Natural killer cell treated with Interleukin-12 subunit alpha and Interleukin-12 subunit beta and Interleukin-15 and Interleukin-18, amount 100 ng/mL, for 72 hours (primary cell): ENCODE measurements at regions not wholly inside any gene's neighbourhood (a gene's known extent, or its start where the extent isn't known, plus 50 kb on each side); places are given as distances from the start of the nearest gene placed in this dataset.

Experiments used
- ATAC-seq, 2 donors: fragments of 150-1000 bp; cut with Tn5 transposase in 1 of 2; sonication (Bioruptor Pico), chemical (Tn5 transposase) in 1 of 2; 2 replicates each; pipeline ENCODE4 v1.10.0; 2021
- DNase-seq: peaks from one replicate; pipeline ENCODE4 v3.0.0; 2022; ENCODE audit warnings: low spot score
- H3K27ac Mint-ChIP-seq, 2 donors: 1 replicate in 1 of 2; 2 replicates in 1 of 2; pipeline ENCODE4 v1.8.0; 2022; ENCODE audit warnings: mixed read lengths in 2 of 2, mild to moderate bottlenecking in 1 of 2, moderate library complexity in 1 of 2
- H3K27me3 Mint-ChIP-seq, 2 donors: 1 replicate in 1 of 2; 2 replicates in 1 of 2; pipeline ENCODE4 v1.8.0; 2022; ENCODE audit warnings: mixed read lengths in 2 of 2
- H3K36me3 Mint-ChIP-seq: one replicate; pipeline ENCODE4 v1.8.0; 2022; ENCODE audit warnings: mixed read lengths
- H3K4me1 Mint-ChIP-seq, 2 donors: 1 replicate in 1 of 2; 2 replicates in 1 of 2; pipeline ENCODE4 v1.8.0; 2022; ENCODE audit warnings: low read depth in 2 of 2, mixed read lengths in 2 of 2, mild to moderate bottlenecking in 1 of 2
- H3K4me3 Mint-ChIP-seq: one replicate; pipeline ENCODE4 v1.8.0; 2022; ENCODE audit warnings: mixed read lengths
- H3K9me3 Mint-ChIP-seq: 2 replicates; pipeline ENCODE4 v1.8.0; 2022; ENCODE audit warnings: mixed read lengths

DNA sequence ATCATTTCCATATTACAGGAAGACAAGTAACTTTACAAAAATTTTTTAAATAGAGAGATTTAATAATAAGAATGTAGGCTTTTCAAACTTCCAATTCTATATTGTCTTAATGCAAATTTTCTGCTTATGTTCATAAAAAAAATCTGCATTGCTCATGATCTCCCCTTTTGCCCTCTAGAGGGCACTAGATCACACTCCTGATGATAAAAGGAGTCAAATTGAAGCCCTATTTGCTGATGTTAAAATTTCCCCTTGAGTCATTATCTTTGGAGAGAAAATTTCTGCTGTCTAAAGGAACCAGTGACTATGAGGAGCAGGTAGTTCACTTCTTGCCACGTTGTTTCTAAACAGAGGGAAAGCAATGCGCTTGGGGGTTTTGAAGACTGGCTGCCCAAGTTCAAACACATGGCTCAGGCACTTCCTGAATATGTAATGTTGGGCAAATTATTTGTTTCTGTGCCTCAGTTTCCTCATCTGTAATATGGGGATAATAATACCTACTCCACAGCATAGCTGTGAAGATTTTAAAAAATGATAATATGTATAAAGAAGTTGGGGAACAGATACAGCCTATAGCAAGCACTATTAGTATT is 874.2 kb downstream of the TFAP2A start:
- Mint-ChIP-seq H3K9me3 (peaks cover 9% of the 10 kb centered on the region), H3K27ac (no peak overlapping the region), H3K36me3 (no peaks in the 10 kb centered on the region), H3K4me3 (no peak overlapping the region), H3K4me1 (no peaks in the 10 kb centered on the region), H3K27me3 (no peaks in the 10 kb centered on the region)
- DNase-seq: no peak
- ATAC-seq: no peak

GRCh38 chr6:9540126-9540525 is 874.7 kb downstream of the TFAP2A start:
- Mint-ChIP-seq H3K4me3 (no peak overlapping the region), H3K9me3 (peaks cover 7% of the 10 kb centered on the region), H3K4me1 (no peaks in the 10 kb centered on the region), H3K27me3 (no peaks in the 10 kb centered on the region), H3K36me3 (no peaks in the 10 kb centered on the region), H3K27ac (no peak overlapping the region)
- no peak for DNase-seq
- no peak for ATAC-seq

GRCh38 chr6:9539231-9539755 is 875.6 kb downstream of the TFAP2A start:
- no peak for ATAC-seq
- Mint-ChIP-seq H3K9me3 (peaks cover 7% of the 10 kb centered on the region), H3K36me3 (no peaks in the 10 kb centered on the region), H3K27ac (no peak overlapping the region), H3K4me3 (no peak overlapping the region), H3K27me3 (no peaks in the 10 kb centered on the region), H3K4me1 (no peaks in the 10 kb centered on the region)
- no peak for DNase-seq

DNA sequence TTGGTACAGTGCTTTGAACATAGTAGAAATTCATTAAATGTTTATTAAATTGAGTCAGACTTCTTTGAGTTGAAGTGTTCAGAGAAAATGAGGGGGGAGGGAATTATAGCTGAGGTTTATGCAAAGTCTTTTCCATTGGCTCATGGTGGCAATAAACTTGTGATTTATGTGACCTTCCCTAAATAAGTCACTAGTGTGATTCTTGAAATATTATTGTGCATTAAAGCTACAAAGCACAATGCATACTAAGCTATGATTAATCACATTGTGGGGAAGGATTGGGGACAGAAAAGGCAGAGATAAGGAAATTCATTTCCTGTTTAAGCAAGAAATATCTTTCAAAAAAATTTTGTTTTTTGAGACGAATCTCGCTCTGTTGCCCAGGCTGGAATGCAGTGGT is 877.5 kb downstream of the TFAP2A start:
- no peaks in the 10 kb centered on the region for H3K4me1 Mint-ChIP-seq
- no peaks in the 10 kb centered on the region for H3K9me3 Mint-ChIP-seq
- no peak for ATAC-seq
- H3K27me3 Mint-ChIP-seq: no peaks in the 10 kb centered on the region
- H3K36me3 Mint-ChIP-seq: no peaks in the 10 kb centered on the region
- H3K27ac Mint-ChIP-seq: no peak overlapping the region
- H3K4me3 Mint-ChIP-seq: no peak overlapping the region
- DNase-seq: no peak

GRCh38 chr6:9535106-9535505 is 879.8 kb downstream of the TFAP2A start:
- Mint-ChIP-seq H3K4me1 (no peaks in the 10 kb centered on the region), H3K27ac (no peak overlapping the region), H3K36me3 (no peaks in the 10 kb centered on the region), H3K27me3 (no peaks in the 10 kb centered on the region), H3K4me3 (no peak overlapping the region), H3K9me3 (no peaks in the 10 kb centered on the region)
- DNase-seq (no peak), ATAC-seq (no peak)

- ATAC-seq (no peak), DNase-seq (no peak)
- Mint-ChIP-seq H3K4me1 (no peaks in the 10 kb centered on the region), H3K27ac (no peak overlapping the region), H3K27me3 (no peaks in the 10 kb centered on the region), H3K9me3 (no peaks in the 10 kb centered on the region), H3K4me3 (no peak overlapping the region), H3K36me3 (no peaks in the 10 kb centered on the region)
These were observed 882.0 kb downstream of the TFAP2A start for GRCh38 chr6:9532621-9533557.

GRCh38 chr6:9527679-9528286 is 887.1 kb downstream of the TFAP2A start:
- Mint-ChIP-seq H3K4me1 (no peaks in the 10 kb centered on the region), H3K36me3 (peaks cover 4% of the 10 kb centered on the region), H3K9me3 (peaks cover 11% of the 10 kb centered on the region), H3K4me3 (no peak overlapping the region), H3K27ac (no peak overlapping the region), H3K27me3 (no peaks in the 10 kb centered on the region)
- DNase-seq: no peak
- no peak for ATAC-seq

- Mint-ChIP-seq H3K36me3 (peaks cover 4% of the 10 kb centered on the region), H3K4me1 (no peaks in the 10 kb centered on the region), H3K27ac (no peak overlapping the region), H3K27me3 (no peaks in the 10 kb centered on the region), H3K4me3 (no peak overlapping the region), H3K9me3 (peaks cover 19% of the 10 kb centered on the region)
- no peak for ATAC-seq
- DNase-seq: no peak
These were observed 891.4 kb downstream of the TFAP2A start for GRCh38 chr6:9523462-9523861.

DNA sequence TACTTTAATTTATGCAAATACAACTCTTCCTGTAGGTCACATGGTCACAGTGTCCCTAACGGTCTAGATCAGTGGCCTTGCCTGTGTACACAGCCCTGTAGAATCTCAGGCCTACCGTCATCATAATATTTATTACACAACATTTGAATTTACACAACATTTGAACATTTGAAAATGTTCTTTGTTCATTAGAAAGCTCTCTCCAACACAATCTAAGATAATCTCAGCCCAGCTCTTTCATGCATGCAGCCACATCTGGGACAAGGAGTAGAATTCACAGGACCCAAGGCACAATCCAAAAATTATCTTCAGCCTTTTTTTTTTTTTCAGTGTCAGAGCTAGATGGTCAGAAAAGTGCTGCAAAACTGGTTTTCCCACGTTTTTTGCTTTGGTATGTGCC is 892.8 kb downstream of the TFAP2A start:
- Mint-ChIP-seq H3K4me3 (no peak overlapping the region), H3K4me1 (no peaks in the 10 kb centered on the region), H3K36me3 (peaks cover 4% of the 10 kb centered on the region), H3K27ac (no peak overlapping the region), H3K27me3 (no peaks in the 10 kb centered on the region), H3K9me3 (peaks cover 15% of the 10 kb centered on the region)
- DNase-seq (no peak), ATAC-seq (no peak)

DNA sequence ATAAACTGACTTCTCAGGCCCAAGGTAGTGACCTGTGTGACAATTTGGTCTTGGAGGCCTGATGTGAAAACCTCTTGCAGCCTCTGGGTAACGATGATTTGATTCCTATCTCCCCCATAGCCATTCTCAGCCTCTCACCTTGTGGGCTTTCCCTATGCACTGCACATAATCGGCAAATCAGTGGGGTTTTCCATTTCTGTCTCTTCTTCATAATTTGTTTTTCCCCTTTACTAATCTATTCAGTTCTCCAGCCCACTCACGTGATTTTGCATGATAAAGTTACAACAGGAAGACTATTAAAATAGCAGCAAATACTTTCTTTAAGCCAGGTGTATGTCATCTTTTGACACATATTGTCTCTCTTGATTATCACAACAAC is 893.7 kb downstream of the TFAP2A start:
- no peak for ATAC-seq
- Mint-ChIP-seq H3K4me1 (no peaks in the 10 kb centered on the region), H3K9me3 (peaks cover 16% of the 10 kb centered on the region), H3K36me3 (peaks cover 4% of the 10 kb centered on the region), H3K27me3 (no peaks in the 10 kb centered on the region), H3K4me3 (no peak overlapping the region), H3K27ac (no peak overlapping the region)
- DNase-seq: no peak

GRCh38 chr6:9520417-9521151 is 894.3 kb downstream of the TFAP2A start:
- no peak for DNase-seq
- H3K27ac Mint-ChIP-seq: no peak overlapping the region
- peaks cover 4% of the 10 kb centered on the region for H3K36me3 Mint-ChIP-seq
- no peak overlapping the region for H3K4me3 Mint-ChIP-seq
- no peaks in the 10 kb centered on the region for H3K4me1 Mint-ChIP-seq
- ATAC-seq: no peak
- H3K27me3 Mint-ChIP-seq: no peaks in the 10 kb centered on the region
- peaks cover 16% of the 10 kb centered on the region for H3K9me3 Mint-ChIP-seq

GRCh38 chr6:9518431-9518830 is 896.4 kb downstream of the TFAP2A start:
- DNase-seq: no peak
- ATAC-seq: no peak
- H3K27ac Mint-ChIP-seq: no peak overlapping the region
- H3K36me3 Mint-ChIP-seq: peaks cover 4% of the 10 kb centered on the region
- no peak overlapping the region for H3K4me3 Mint-ChIP-seq
- H3K27me3 Mint-ChIP-seq: no peaks in the 10 kb centered on the region
- H3K9me3 Mint-ChIP-seq: peaks cover 16% of the 10 kb centered on the region
- H3K4me1 Mint-ChIP-seq: no peaks in the 10 kb centered on the region

DNA sequence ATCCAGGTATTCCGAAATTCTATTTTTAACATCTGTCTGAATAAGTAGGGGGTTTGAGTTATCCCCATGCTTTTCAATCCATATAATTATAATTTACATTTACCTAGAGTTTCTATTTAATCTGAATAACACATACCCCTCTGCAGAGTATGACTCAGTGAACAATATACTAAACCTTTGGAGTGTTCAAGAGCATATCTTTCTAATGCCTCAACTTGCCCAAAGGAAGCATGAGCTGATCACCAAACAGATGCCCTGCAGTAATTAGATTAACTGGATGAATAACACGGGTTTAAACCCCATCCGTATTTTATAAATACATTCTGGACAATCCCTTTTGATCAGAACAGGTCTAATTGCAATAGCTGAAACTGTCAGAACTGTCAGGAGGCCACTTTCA is 897.1 kb downstream of the TFAP2A start:
- H3K9me3 Mint-ChIP-seq: peaks cover 11% of the 10 kb centered on the region
- no peak overlapping the region for H3K27ac Mint-ChIP-seq
- DNase-seq: no peak
- no peaks in the 10 kb centered on the region for H3K36me3 Mint-ChIP-seq
- no peaks in the 10 kb centered on the region for H3K27me3 Mint-ChIP-seq
- H3K4me1 Mint-ChIP-seq: no peaks in the 10 kb centered on the region
- no peak overlapping the region for H3K4me3 Mint-ChIP-seq
- ATAC-seq: no peak
